ENCODE measurements at regions not wholly inside any gene's neighbourhood (a gene's known extent, or its start where the extent isn't known, plus 50 kb on each side); places are given as distances from the start of the nearest gene placed in this dataset.

DNA sequence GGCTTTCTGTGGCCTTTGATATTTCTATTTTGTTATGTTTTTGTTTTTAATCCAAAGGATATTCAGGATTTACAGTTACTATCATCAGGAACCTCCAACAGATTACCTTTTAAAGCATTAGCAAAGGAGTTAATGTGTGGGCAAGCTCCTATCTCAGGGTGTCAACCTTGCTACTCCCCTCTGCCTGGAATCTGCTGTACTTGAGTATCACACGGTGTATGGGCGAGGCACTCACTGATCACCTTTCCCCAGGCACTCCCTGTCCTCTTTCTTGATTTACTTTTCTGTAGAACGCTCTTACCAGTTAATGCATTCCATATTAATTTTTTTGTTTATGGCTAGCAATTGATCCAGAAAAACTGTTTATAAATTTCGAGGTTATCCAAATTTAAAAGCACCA lies 117.0 kb upstream of the GAS1 start:
- Histone ChIP-seq H3K9me3 (ENCODE audit: control insufficient read depth, insufficient read depth, low read length) (no peaks in the 10 kb centered on the region), H3K9ac (ENCODE audit: low read depth, low read length) (no peak overlapping the region), H3K4me1 (ENCODE audit: insufficient read depth, low read length) (no peaks in the 10 kb centered on the region), H3K36me3 (ENCODE audit: insufficient read depth, low read length) (no peaks in the 10 kb centered on the region)

DNA sequence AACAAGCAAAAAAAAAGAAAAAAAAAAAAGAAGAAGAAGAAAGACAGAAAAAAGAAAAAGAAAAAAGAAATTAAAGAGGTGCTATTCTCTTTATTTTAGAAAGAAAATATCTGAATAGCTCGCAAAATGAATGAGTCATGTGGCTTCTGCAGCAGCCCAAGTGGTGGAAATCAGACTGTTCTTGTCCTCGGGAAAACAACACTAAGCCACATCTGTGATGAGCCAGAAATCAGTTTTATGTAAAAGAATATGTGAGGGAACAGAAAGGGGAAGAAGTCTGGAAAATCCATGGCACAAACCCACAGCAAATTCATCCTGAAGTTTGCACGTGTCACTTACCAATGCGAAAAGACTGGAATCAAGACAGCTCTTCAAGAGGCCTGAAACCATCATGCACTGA lies 118.7 kb upstream of the GAS1 start:
- Histone ChIP-seq H3K9ac (ENCODE audit: low read depth, low read length) (no peak overlapping the region), H3K4me1 (ENCODE audit: insufficient read depth, low read length) (no peaks in the 10 kb centered on the region)

DNA sequence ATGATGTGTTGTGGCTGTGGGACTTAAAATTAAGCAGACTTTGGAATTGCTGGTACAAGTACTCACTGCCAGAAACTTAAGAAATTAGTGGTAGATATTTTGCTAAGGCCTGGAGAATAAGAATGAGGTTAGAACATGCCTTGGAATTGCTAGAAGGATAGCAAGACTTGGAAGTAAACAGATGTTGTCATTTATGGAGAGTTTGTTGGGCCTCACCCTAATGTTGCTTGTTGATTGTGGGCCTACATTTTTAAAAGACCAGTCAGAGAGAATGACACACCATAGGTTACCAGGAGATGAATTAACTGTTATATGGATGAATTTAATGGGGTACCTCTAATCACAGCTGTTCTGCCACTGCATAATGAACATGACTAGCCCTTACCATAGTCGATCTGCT lies 120.1 kb upstream of the GAS1 start:
- H3K9ac ChIP-seq (ENCODE audit: low read depth, low read length), result no peak overlapping the region
- H3K9me3 ChIP-seq (ENCODE audit: control insufficient read depth, insufficient read depth, low read length), result no peaks in the 10 kb centered on the region
- H3K4me1 ChIP-seq (ENCODE audit: insufficient read depth, low read length), result no peaks in the 10 kb centered on the region
- no peaks in the 10 kb centered on the region for H3K36me3 ChIP-seq (ENCODE audit: insufficient read depth, low read length)

More for the DNA sequence above, 118.7 kb upstream of the GAS1 start:
- Histone ChIP-seq H3K9me3 (ENCODE audit: control insufficient read depth, insufficient read depth, low read length) (no peaks in the 10 kb centered on the region), H3K36me3 (ENCODE audit: insufficient read depth, low read length) (no peaks in the 10 kb centered on the region)

- Histone ChIP-seq H3K4me1 (ENCODE audit: insufficient read depth, low read length) (no peaks in the 10 kb centered on the region), H3K9ac (ENCODE audit: low read depth, low read length) (no peak overlapping the region), H3K9me3 (ENCODE audit: control insufficient read depth, insufficient read depth, low read length) (no peaks in the 10 kb centered on the region), H3K36me3 (ENCODE audit: insufficient read depth, low read length) (no peaks in the 10 kb centered on the region)
Observed at GRCh38 chr9:87068177-87068840, 121.0 kb upstream of the GAS1 start.

DNA sequence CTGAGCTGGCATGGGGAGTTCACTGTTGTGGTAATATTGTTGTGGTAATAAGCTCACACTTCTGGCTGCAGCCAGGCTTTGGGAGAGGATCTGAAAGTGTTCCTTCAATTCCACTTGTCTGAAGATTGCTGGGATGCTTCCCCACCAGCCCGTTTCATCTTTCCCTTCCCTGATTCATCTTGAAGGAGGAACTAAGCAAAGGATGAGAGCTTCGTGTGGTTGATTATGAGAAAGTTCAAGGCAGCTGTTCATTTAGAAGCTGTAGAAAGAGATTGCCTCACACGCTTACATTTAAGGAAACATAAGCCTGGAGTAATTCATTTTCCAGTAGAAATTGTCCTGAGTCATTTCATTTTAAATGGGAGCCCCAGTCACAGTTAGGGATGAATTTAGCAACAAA lies 122.4 kb upstream of the GAS1 start:
- H3K36me3 ChIP-seq (ENCODE audit: insufficient read depth, low read length), result no peaks in the 10 kb centered on the region
- H3K9me3 ChIP-seq (ENCODE audit: control insufficient read depth, insufficient read depth, low read length), result no peaks in the 10 kb centered on the region
- H3K4me1 ChIP-seq (ENCODE audit: insufficient read depth, low read length), result no peaks in the 10 kb centered on the region
- no peak overlapping the region for H3K9ac ChIP-seq (ENCODE audit: low read depth, low read length)

GRCh38 chr9:87070336-87070735 lies 123.0 kb upstream of the GAS1 start:
- Histone ChIP-seq H3K4me1 (ENCODE audit: insufficient read depth, low read length) (no peaks in the 10 kb centered on the region), H3K9ac (ENCODE audit: low read depth, low read length) (no peak overlapping the region), H3K9me3 (ENCODE audit: control insufficient read depth, insufficient read depth, low read length) (no peaks in the 10 kb centered on the region), H3K36me3 (ENCODE audit: insufficient read depth, low read length) (no peaks in the 10 kb centered on the region)

DNA sequence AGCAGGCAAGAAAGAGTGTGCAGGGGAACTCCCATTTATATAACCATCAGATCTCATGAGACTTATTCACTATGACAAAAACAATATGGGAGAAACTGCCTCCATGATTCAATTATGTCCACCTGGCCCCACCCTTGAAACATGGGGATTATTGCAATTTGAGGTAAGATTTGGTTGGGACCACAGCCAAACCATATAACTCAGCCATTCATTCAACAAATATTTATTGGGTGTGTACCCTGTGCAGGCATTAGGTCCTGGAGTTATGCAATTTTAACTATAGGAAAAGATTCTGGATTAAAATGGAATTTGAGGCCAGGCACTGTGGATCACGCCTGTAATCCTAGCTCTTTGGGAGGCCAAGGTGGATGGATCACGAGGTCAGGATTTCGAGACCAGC lies 124.2 kb upstream of the GAS1 start:
- Histone ChIP-seq H3K9ac (ENCODE audit: low read depth, low read length) (no peak overlapping the region), H3K4me1 (ENCODE audit: insufficient read depth, low read length) (no peaks in the 10 kb centered on the region), H3K9me3 (ENCODE audit: control insufficient read depth, insufficient read depth, low read length) (no peaks in the 10 kb centered on the region), H3K36me3 (ENCODE audit: insufficient read depth, low read length) (no peaks in the 10 kb centered on the region)

GRCh38 chr9:87073692-87074091 lies 126.4 kb upstream of the GAS1 start:
- H3K36me3 ChIP-seq (ENCODE audit: insufficient read depth, low read length), result no peaks in the 10 kb centered on the region
- no peak overlapping the region for H3K9ac ChIP-seq (ENCODE audit: low read depth, low read length)
- H3K9me3 ChIP-seq (ENCODE audit: control insufficient read depth, insufficient read depth, low read length), result no peaks in the 10 kb centered on the region
- no peaks in the 10 kb centered on the region for H3K4me1 ChIP-seq (ENCODE audit: insufficient read depth, low read length)

DNA sequence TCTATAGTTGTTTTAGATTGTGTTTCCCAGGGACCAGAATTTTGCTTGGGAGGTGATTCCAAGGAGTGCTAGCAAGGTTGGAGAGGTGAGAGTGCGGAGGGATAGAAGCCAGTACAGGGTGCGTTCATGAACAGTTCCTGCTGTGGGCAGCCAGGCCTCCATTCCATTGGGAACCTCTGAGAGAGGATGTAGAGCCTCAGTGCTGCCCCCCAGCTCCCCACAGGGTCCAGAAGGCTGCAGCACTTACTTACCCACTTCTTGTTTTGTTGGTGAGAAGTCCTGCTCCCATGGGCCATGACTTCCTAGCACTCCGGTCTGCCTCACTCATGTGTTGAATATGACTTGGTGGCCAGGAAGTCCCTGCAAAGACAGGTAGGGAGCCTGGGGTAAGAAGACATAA lies 128.2 kb upstream of the GAS1 start:
- Histone ChIP-seq H3K4me1 (ENCODE audit: insufficient read depth, low read length) (no peaks in the 10 kb centered on the region), H3K36me3 (ENCODE audit: insufficient read depth, low read length) (no peaks in the 10 kb centered on the region), H3K9me3 (ENCODE audit: control insufficient read depth, insufficient read depth, low read length) (no peaks in the 10 kb centered on the region), H3K9ac (ENCODE audit: low read depth, low read length) (no peak overlapping the region)

- no peaks in the 10 kb centered on the region for H3K9me3 ChIP-seq (ENCODE audit: control insufficient read depth, insufficient read depth, low read length)
- no peaks in the 10 kb centered on the region for H3K4me1 ChIP-seq (ENCODE audit: insufficient read depth, low read length)
- no peak overlapping the region for H3K9ac ChIP-seq (ENCODE audit: low read depth, low read length)
- H3K36me3 ChIP-seq (ENCODE audit: insufficient read depth, low read length), result no peaks in the 10 kb centered on the region
Observed at GRCh38 chr9:87076825-87077224, 129.5 kb upstream of the GAS1 start.

DNA sequence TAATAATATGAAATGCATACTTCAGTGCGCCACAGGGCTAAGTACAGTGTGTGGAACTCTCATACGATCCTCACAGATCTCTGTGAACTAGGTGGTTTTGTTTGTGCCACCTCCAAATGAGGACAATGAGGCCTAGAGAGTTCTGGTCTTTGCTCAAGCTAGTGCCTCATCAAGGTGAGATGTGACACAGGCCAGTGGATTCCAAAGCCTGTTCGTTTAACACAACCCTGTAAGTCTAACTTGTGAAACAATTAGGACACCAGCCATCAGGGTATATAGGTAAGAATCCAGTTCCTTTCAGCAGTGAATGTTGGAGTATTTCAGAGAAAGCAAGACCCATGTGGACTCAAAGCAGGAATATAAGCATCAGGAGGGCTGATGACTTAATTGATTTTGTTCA lies 130.7 kb upstream of the GAS1 start:
- Histone ChIP-seq H3K4me1 (ENCODE audit: insufficient read depth, low read length) (no peaks in the 10 kb centered on the region), H3K9ac (ENCODE audit: low read depth, low read length) (no peak overlapping the region), H3K9me3 (ENCODE audit: control insufficient read depth, insufficient read depth, low read length) (no peaks in the 10 kb centered on the region), H3K36me3 (ENCODE audit: insufficient read depth, low read length) (no peaks in the 10 kb centered on the region)

DNA sequence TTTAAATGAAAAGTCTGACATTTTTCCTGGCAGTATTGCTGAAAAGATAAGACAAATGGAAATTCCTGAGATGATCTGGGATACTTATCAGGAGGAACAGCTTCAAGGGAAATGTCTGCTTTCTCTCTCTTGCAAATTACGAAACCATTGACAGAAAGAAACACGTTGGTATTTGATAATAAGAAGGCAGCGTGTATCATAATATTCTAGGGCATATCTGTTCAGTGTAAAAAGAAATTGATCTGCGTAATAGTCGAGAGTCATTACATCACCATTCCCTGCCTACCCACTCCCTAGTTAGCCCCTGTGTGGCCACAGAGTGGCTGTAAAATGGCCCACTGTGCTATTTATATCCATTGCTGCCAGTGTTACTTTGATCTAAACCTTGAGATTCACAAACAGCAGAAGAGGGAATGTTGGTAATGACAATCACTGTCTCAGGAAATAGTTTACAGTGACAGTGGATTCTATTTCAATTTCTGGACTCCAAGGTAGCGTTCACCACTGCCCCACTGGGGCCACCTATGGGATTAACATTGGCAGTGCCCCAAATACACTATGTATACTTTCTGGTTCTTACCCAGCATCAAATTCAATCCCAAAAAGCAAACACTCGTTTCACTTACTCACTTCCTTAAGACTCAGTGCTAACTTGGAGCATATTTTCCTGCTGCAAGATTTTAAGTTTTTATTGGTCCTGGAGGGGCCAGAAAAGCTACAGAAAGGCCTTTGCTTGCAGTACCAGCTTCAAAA lies 133.4 kb upstream of the GAS1 start:
- no peaks in the 10 kb centered on the region for H3K36me3 ChIP-seq (ENCODE audit: insufficient read depth, low read length)
- no peaks in the 10 kb centered on the region for H3K9me3 ChIP-seq (ENCODE audit: control insufficient read depth, insufficient read depth, low read length)
- no peaks in the 10 kb centered on the region for H3K4me1 ChIP-seq (ENCODE audit: insufficient read depth, low read length)
- H3K9ac ChIP-seq (ENCODE audit: low read depth, low read length), result no peak overlapping the region

GRCh38 chr9:87081503-87081902 lies 134.2 kb upstream of the GAS1 start:
- Histone ChIP-seq H3K4me1 (ENCODE audit: insufficient read depth, low read length) (no peaks in the 10 kb centered on the region), H3K9ac (ENCODE audit: low read depth, low read length) (no peak overlapping the region), H3K9me3 (ENCODE audit: control insufficient read depth, insufficient read depth, low read length) (no peaks in the 10 kb centered on the region), H3K36me3 (ENCODE audit: insufficient read depth, low read length) (no peaks in the 10 kb centered on the region)

DNA sequence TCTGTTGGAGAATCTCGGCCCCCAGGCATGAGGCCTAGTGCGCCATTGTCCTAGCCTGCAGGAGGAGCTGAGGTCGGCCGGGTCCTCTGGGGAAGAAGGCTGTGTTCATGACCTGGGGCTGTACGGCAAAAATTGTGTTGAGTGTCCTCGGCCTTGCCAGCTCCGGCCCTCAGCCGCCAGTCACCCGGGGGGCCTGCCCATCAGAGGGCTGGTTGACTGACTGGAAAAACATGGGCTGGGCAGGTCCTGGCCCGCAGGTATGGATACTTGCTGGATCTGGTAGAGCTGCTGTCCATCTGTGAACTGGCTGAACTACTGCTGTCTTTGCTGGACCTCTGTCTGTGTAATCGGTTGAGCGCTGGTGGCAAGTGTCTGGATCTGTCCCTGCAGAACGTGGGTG lies 136.7 kb upstream of the GAS1 start:
- no peaks in the 10 kb centered on the region for H3K4me1 ChIP-seq (ENCODE audit: insufficient read depth, low read length)
- no peak overlapping the region for H3K9ac ChIP-seq (ENCODE audit: low read depth, low read length)
- H3K36me3 ChIP-seq (ENCODE audit: insufficient read depth, low read length), result no peaks in the 10 kb centered on the region

GRCh38 chr9:87084407-87084806 lies 137.1 kb upstream of the GAS1 start:
- Histone ChIP-seq H3K9me3 (ENCODE audit: control insufficient read depth, insufficient read depth, low read length) (no peaks in the 10 kb centered on the region), H3K4me1 (ENCODE audit: insufficient read depth, low read length) (no peaks in the 10 kb centered on the region), H3K9ac (ENCODE audit: low read depth, low read length) (no peak overlapping the region), H3K36me3 (ENCODE audit: insufficient read depth, low read length) (no peaks in the 10 kb centered on the region)

More for the DNA sequence above, 136.7 kb upstream of the GAS1 start:
- no peaks in the 10 kb centered on the region for H3K9me3 ChIP-seq (ENCODE audit: control insufficient read depth, insufficient read depth, low read length)
